CD4-positive, alpha-beta T cell treated with Interleukin-17A for 1 hour (primary cell): ENCODE measurements at regions not wholly inside any gene's neighbourhood (a gene's known extent, or its start where the extent isn't known, plus 50 kb on each side); places are given as distances from the start of the nearest gene placed in this dataset.

Experiments used
- DNase-seq: peaks from one replicate; pipeline ENCODE4 v3.0.0-alpha.2; 2020

GRCh38 chr5:110150199-110150598, 460.5 kb downstream of the MAN2A1 start:
- no peak for DNase-seq

GRCh38 chr5:110159202-110159601, 469.5 kb downstream of the MAN2A1 start:
- no peak for DNase-seq

- no peak for DNase-seq
Observed at GRCh38 chr5:110161162-110161561, 471.4 kb downstream of the MAN2A1 start.

- DNase-seq: no peak
Observed at GRCh38 chr5:110165366-110165765, 475.6 kb downstream of the MAN2A1 start.

- no peak for DNase-seq
Observed at GRCh38 chr5:110167384-110167783, 477.7 kb downstream of the MAN2A1 start.

- DNase-seq: no peak
Observed at GRCh38 chr5:110169461-110169860, 479.7 kb downstream of the MAN2A1 start.

GRCh38 chr5:110177729-110178128, 488.0 kb downstream of the MAN2A1 start:
- DNase-seq: no peak

GRCh38 chr5:110179321-110179720, 489.6 kb downstream of the MAN2A1 start:
- no peak for DNase-seq

GRCh38 chr5:110194191-110194590, 504.5 kb downstream of the MAN2A1 start:
- no peak for DNase-seq

GRCh38 chr5:110195288-110195687, 505.6 kb downstream of the MAN2A1 start:
- no peak for DNase-seq

- no peak for DNase-seq
Observed at GRCh38 chr5:110201791-110202190, 512.1 kb downstream of the MAN2A1 start.

GRCh38 chr5:110203661-110204060, 513.9 kb downstream of the MAN2A1 start:
- no peak for DNase-seq

GRCh38 chr5:110209401-110209800, 517.1 kb downstream of the TMEM232 start:
- DNase-seq: no peak

GRCh38 chr5:110218981-110219380, 507.5 kb downstream of the TMEM232 start:
- no peak for DNase-seq

GRCh38 chr5:110219769-110220168, 506.7 kb downstream of the TMEM232 start:
- no peak for DNase-seq

GRCh38 chr5:110221036-110221435, 505.4 kb downstream of the TMEM232 start:
- no peak for DNase-seq

- DNase-seq: no peak
Observed at GRCh38 chr5:110224050-110224449, 502.4 kb downstream of the TMEM232 start.

- DNase-seq: no peak
Observed at GRCh38 chr5:110225949-110226348, 500.5 kb downstream of the TMEM232 start.

GRCh38 chr5:110239786-110240185, 486.7 kb downstream of the TMEM232 start:
- DNase-seq: no peak

GRCh38 chr5:110242950-110243349, 483.5 kb downstream of the TMEM232 start:
- DNase-seq: no peak

- DNase-seq: no peak
Observed at GRCh38 chr5:110248921-110249320, 477.6 kb downstream of the TMEM232 start.

GRCh38 chr5:110250355-110250754, 476.1 kb downstream of the TMEM232 start:
- no peak for DNase-seq

- no peak for DNase-seq
Observed at GRCh38 chr5:110250755-110251154, 475.7 kb downstream of the TMEM232 start.

GRCh38 chr5:110251366-110251765, 475.1 kb downstream of the TMEM232 start:
- no peak for DNase-seq

GRCh38 chr5:110255194-110255593, 471.3 kb downstream of the TMEM232 start:
- no peak for DNase-seq

- DNase-seq: no peak
Observed at GRCh38 chr5:110256298-110256697, 470.2 kb downstream of the TMEM232 start.
